Endothelial cell of umbilical vein (primary cell): ENCODE measurements at regions not wholly inside any gene's neighbourhood (a gene's known extent, or its start where the extent isn't known, plus 50 kb on each side); places are given as distances from the start of the nearest gene placed in this dataset.

Experiments used
- BruUV-seq: library from RNA; stranded (reverse); fragments of 400-500 nt; replicated peaks from 2 replicates; lab custom pipeline; 2021; lab: Mats Ljungman, UMichigan
- CTCF ChIA-PET: fragments of 300-600, 350-600 bp; sonication (Branson Sonifier 250); formaldehyde crosslinking; loops from one replicate; lab custom pipeline; 2021; ENCODE audit warnings: antibody characterized with exemption, inconsistent platforms; lab: Charles Lee
- POLR2A ChIA-PET: fragments of 300-600, 350-600 bp; sonication (Branson Sonifier 250); formaldehyde crosslinking; loops from one replicate; lab custom pipeline; 2021; ENCODE audit warnings: antibody characterized with exemption, inconsistent platforms; lab: Charles Lee
- DNase-seq: peaks from one replicate; pipeline ENCODE4 v3.0.0-alpha.2; 2011; ENCODE audit warnings: low read depth, low spot score
- FAIRE-seq: peaks from 2 replicates; lab custom pipeline; 2011; peaks lifted over from hg19 to GRCh38; lab: Jason Lieb, UNC
- H2AFZ ChIP-seq: 2 replicates; pipeline ENCODE4 v1.6.0; 2012; ENCODE audit warnings: low read depth, low read length, control low read depth, inconsistent platforms
- H3K27ac ChIP-seq: 2 replicates; pipeline ENCODE4 v1.5.1; 2011; ENCODE audit warnings: low read depth, mild to moderate bottlenecking, control low read depth, low read length, moderate library complexity; ENCODE audit not compliant: insufficient read depth
- H3K27me3 ChIP-seq, 2 experiments: 2 replicates each; pipeline versions ENCODE4 v1.6.0 to v1.6.1; 2011; ENCODE audit warnings: low read length in 2 of 2, mixed read lengths in 1 of 2; ENCODE audit not compliant: control insufficient read depth in 2 of 2, insufficient read depth in 2 of 2
- H3K36me3 ChIP-seq, 2 experiments: 2 replicates in 1 of 2; 3 replicates in 1 of 2; pipeline ENCODE4 v1.5.1; 2011; ENCODE audit warnings: low read length in 2 of 2, mild to moderate bottlenecking in 1 of 2, moderate library complexity in 1 of 2; ENCODE audit not compliant: control insufficient read depth in 2 of 2, insufficient read depth in 2 of 2; ENCODE audit errors: extremely low read depth in 1 of 2
- H3K4me1 ChIP-seq: 3 replicates; pipeline ENCODE4 v1.5.1; 2011; ENCODE audit warnings: mild to moderate bottlenecking, low read length; ENCODE audit not compliant: control insufficient read depth, insufficient read depth; ENCODE audit errors: extremely low read depth
- H3K4me2 ChIP-seq: 2 replicates; pipeline ENCODE4 v1.6.1; 2011; ENCODE audit warnings: low read length, control low read depth, mixed read lengths; ENCODE audit not compliant: insufficient read depth
- H3K4me3 ChIP-seq, 3 experiments: fragments of 200-600 bp in 1 of 3; sonication (generic), shearing (Covaris generic) in 1 of 3; replicated peaks in 1 of 3; 2 replicates each; pipeline ENCODE4 v1.5.1; 2011 to 2016; ENCODE audit warnings: control low read depth in 3 of 3, low read length in 3 of 3, mild to moderate bottlenecking in 2 of 3, inconsistent platforms in 1 of 3, low read depth in 1 of 3, moderate library complexity in 1 of 3; ENCODE audit not compliant: insufficient read depth in 1 of 3
- H3K79me2 ChIP-seq: 2 replicates; pipeline ENCODE4 v1.6.0; 2012; ENCODE audit warnings: low read length, inconsistent platforms; ENCODE audit not compliant: control insufficient read depth, insufficient read depth
- H3K9ac ChIP-seq: replicated peaks from 2 replicates; pipeline ENCODE3; 2011; ENCODE audit warnings: low read length, control low read depth; ENCODE audit not compliant: insufficient read depth; ENCODE audit errors: extremely low read depth
- H3K9me1 ChIP-seq: replicated peaks from 3 replicates; pipeline ENCODE4 v1.6.0; 2011; ENCODE audit warnings: mild to moderate bottlenecking, low read length; ENCODE audit not compliant: control insufficient read depth, insufficient read depth; ENCODE audit errors: extremely low read depth
- H3K9me3 ChIP-seq: replicated peaks from 2 replicates; pipeline ENCODE4 v1.5.1; 2012; ENCODE audit warnings: low read length, inconsistent platforms; ENCODE audit not compliant: control insufficient read depth, insufficient read depth
- H4K20me1 ChIP-seq: replicated peaks from 2 replicates; pipeline ENCODE3; 2011; ENCODE audit warnings: mild to moderate bottlenecking, low read length; ENCODE audit not compliant: control insufficient read depth, insufficient read depth; ENCODE audit errors: extremely low read depth
- CTCF ChIP-seq, 2 donors: IDR thresholded peaks; 1 replicate in 1 of 2; 2 replicates in 1 of 2; pipeline ENCODE4 v1.5.1; 2011; ENCODE audit warnings: low read length in 2 of 2, mild to moderate bottlenecking in 2 of 2, moderate library complexity in 2 of 2, control low read depth in 1 of 2, inconsistent platforms in 1 of 2, low read depth in 1 of 2; ENCODE audit not compliant: insufficient read depth in 1 of 2; ENCODE audit errors: extremely low read depth in 1 of 2
- EZH2 ChIP-seq: IDR thresholded peaks from 2 replicates; pipeline ENCODE4 v1.6.1; 2012; ENCODE audit warnings: borderline replicate concordance, low read depth, mild to moderate bottlenecking, moderate library complexity, low read length, inconsistent platforms; ENCODE audit not compliant: severe bottlenecking
- FOS ChIP-seq: IDR thresholded peaks from 2 replicates; pipeline ENCODE4 v1.6.1; 2011; ENCODE audit warnings: mild to moderate bottlenecking, low read length, moderate library complexity, borderline replicate concordance; ENCODE audit not compliant: insufficient read depth
- GATA2 ChIP-seq: IDR thresholded peaks from 2 replicates; pipeline ENCODE4 v1.7.0; 2011; ENCODE audit warnings: low read depth, mild to moderate bottlenecking, moderate library complexity, mixed read lengths, low read length; ENCODE audit not compliant: insufficient read length, insufficient read depth
- JUN ChIP-seq: IDR thresholded peaks from 2 replicates; pipeline ENCODE4 v1.6.1; 2011; ENCODE audit warnings: borderline replicate concordance, low read depth; ENCODE audit not compliant: insufficient read length, insufficient read depth
- MYC ChIP-seq: IDR thresholded peaks from one replicate; pipeline ENCODE4 v1.6.1; 2011; ENCODE audit warnings: mild to moderate bottlenecking, low read depth, low read length
- POLR2A ChIP-seq: IDR thresholded peaks from 2 replicates; pipeline ENCODE4 v1.6.1; 2012; ENCODE audit warnings: low read depth, mild to moderate bottlenecking, control low read depth, low read length
- POLR2AphosphoS5 ChIP-seq: IDR thresholded peaks from 2 replicates; pipeline ENCODE4 v1.6.1; 2012; ENCODE audit warnings: low read depth, mild to moderate bottlenecking, control low read depth, low read length, moderate library complexity; ENCODE audit not compliant: insufficient read depth
- dilution Hi-C: fragments of 300-500 bp; cut with MboI; formaldehyde crosslinking; loops from one replicate; pipeline ENCODE4 v1.15.0; 2019; ENCODE audit warnings: low sequenced_read_pairs; ENCODE audit not compliant: extremely low pct_ligation_motif_present
- intact Hi-C: fragments of 100-400 bp; cut with micrococcal nuclease; formaldehyde crosslinking; loops from one replicate; pipeline ENCODE4 v1.10.0; 2022
- TF ChIP-seq, protein P1 (sequence below): IDR thresholded peaks from 2 replicates; pipeline ENCODE4 v1.6.1; 2011; ENCODE audit not compliant: insufficient read depth, insufficient read length

DNA sequence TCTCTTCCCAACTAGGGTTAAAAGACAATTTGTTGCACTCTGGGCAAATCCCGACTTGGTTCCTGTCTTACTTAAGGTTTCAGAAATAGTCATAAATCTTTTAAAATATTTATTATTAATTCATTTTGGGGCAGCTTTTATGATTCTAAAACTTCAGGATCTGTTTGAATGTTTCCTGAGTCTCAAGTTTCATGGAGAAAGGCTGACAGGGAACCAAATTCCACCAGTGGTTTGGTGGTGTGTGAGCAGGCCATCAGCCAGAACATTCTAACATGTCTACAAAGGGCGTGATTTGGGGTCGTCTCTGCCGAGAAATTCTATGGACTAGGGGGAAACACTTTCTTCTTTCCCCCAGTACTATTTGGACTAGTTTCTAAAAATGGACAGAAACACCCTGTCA lies 366.4 kb downstream of the ZNF521 start:
- TF ChIP-seq FOS (no peak), POLR2A (no peak), GATA2 (no peak)
- Histone ChIP-seq H2AFZ (no peak overlapping the region), H3K27me3 (no peaks in the 10 kb centered on the region), H3K79me2 (no peaks in the 10 kb centered on the region), H4K20me1 (no peaks in the 10 kb centered on the region), H3K4me1 (peaks cover 35% of the 10 kb centered on the region), H3K4me2 (no peak overlapping the region), H3K9me1 (no peaks in the 10 kb centered on the region), H3K27ac (no peak overlapping the region), H3K9me3 (no peaks in the 10 kb centered on the region), H3K9ac (no peak overlapping the region), H3K4me3 (no peak overlapping the region), H3K36me3 (no peaks in the 10 kb centered on the region)
- BruUV-seq: no TSS peak
- CTCF ChIA-PET: interaction anchor here (1.4 kb wide), 1 partner anchor 10 kb away, joined by 3 read pairs; no protein-coding TSS in a partner anchor
- dilution Hi-C loops (no loop called here), intact Hi-C loops (loop anchor here (5.0 to 10.0 kb wide), 4 partner anchors 58 to 191 kb away; no protein-coding TSS in a partner anchor)
- FAIRE-seq (no peak), DNase-seq (peak; percentile 44)
- POLR2A ChIA-PET: no interaction called here

- Histone ChIP-seq H3K9me1 (no peaks in the 10 kb centered on the region), H4K20me1 (no peaks in the 10 kb centered on the region), H3K27me3 (no peaks in the 10 kb centered on the region), H2AFZ (peak overlapping the region; percentile 29), H3K27ac (no peak overlapping the region), H3K79me2 (no peaks in the 10 kb centered on the region), H3K4me2 (peak overlapping the region; percentile 45), H3K4me3 (no peak overlapping the region), H3K4me1 (peaks cover 46% of the 10 kb centered on the region), H3K9ac (no peak overlapping the region), H3K36me3 (no peaks in the 10 kb centered on the region), H3K9me3 (no peaks in the 10 kb centered on the region)
- CTCF ChIA-PET: interaction anchor here (2.3 kb wide), 1 partner anchor 12 kb away, joined by 5 read pairs; no protein-coding TSS in a partner anchor
- BruUV-seq: no TSS peak
- DNase-seq (peak; percentile 39), FAIRE-seq (peak; percentile 67)
- intact Hi-C loops: loop anchor here (1.0 to 10.0 kb wide), 5 partner anchors 11 to 192 kb away; no protein-coding TSS in a partner anchor
- dilution Hi-C loops: no loop called here
- POLR2A ChIA-PET: no interaction called here
- TF ChIP-seq MYC: no peak
- no peak for TF ChIP-seq POLR2AphosphoS5
- no peak for TF ChIP-seq FOS
- TF ChIP-seq, protein P1, sequence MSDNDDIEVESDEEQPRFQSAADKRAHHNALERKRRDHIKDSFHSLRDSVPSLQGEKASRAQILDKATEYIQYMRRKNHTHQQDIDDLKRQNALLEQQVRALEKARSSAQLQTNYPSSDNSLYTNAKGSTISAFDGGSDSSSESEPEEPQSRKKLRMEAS: no peak
- TF ChIP-seq POLR2A: no peak
- no peak for TF ChIP-seq JUN
- no peak for TF ChIP-seq EZH2
- TF ChIP-seq GATA2: no peak
- TF ChIP-seq CTCF (IDR thresholded peaks at IDR 0.05; ENCODE audit: extremely low read depth in 1 of 2, insufficient read depth in 1 of 2, low read depth in 1 of 2, low read length in 2 of 2): no peak
Observed at GRCh38 chr18:24986666-24987302, 365.2 kb downstream of the ZNF521 start.
